ENCODE measurements at regions not wholly inside any gene's neighbourhood (a gene's known extent, or its start where the extent isn't known, plus 50 kb on each side); places are given as distances from the start of the nearest gene placed in this dataset.
"Not testable (repeated sequence)": the region's sequence is repeated elsewhere in the genome, so short reads cannot be mapped to it uniquely, and the experiment has no call there.

DNA sequence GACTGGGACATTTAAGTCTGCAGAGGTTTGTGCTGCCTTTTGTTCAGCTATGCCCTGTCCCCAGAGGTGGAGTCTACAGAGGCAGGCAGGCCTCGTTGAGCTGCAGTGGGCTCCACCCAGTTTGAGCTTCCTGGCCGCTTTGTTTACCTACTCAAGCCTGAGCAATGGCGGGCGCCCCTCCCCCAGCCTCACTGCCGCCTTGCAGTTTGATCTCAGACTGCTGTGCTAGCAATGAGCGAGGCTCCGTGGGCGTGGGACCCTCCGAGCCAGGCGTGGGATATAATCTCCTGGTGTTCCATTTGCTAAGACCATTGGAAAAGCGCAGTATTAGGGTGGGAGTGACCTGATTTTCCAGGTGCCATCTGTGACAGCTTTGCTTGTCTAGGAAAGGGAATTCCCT lies 296.7 kb downstream of the KLF13 start:
- H3K4me1 ChIP-seq (ENCODE audit: control insufficient read depth in 1 of 2, extremely low read depth in 1 of 2, insufficient read depth in 2 of 2, low read length in 2 of 2); H3K9me3 Mint-ChIP-seq; H3K36me3 ChIP-seq (ENCODE audit: control insufficient read depth in 2 of 2, extremely low read depth in 1 of 2, insufficient read depth in 1 of 2, low read length in 1 of 2); H3K27ac ChIP-seq (ENCODE audit: low read length); H3K4me1 Mint-ChIP-seq; H3K36me3 Mint-ChIP-seq; ATAC-seq (replicated peaks in 1 of 4); POLR2A ChIA-PET; CTCF ChIA-PET; H3K27me3 ChIP-seq (replicated peaks in 1 of 2; ENCODE audit: control insufficient read depth in 2 of 2, extremely low read depth in 1 of 2, insufficient read depth in 2 of 2, low read length in 1 of 2); H3K4me3 ChIP-seq (ENCODE audit: control insufficient read depth in 1 of 2, extremely low read depth in 1 of 2, low read length in 1 of 2); H3K4me3 Mint-ChIP-seq; H3K27ac Mint-ChIP-seq; DNase-seq; H3K9me3 ChIP-seq: not testable (repeated sequence)
- 64% methylated on average over 7 of the region's 11 CpGs for WGBS (ENCODE audit: insufficient coverage)
- H3K27me3 Mint-ChIP-seq, result peaks cover 8 to 10% of the 10 kb centered on the region in 2 donors

DNA sequence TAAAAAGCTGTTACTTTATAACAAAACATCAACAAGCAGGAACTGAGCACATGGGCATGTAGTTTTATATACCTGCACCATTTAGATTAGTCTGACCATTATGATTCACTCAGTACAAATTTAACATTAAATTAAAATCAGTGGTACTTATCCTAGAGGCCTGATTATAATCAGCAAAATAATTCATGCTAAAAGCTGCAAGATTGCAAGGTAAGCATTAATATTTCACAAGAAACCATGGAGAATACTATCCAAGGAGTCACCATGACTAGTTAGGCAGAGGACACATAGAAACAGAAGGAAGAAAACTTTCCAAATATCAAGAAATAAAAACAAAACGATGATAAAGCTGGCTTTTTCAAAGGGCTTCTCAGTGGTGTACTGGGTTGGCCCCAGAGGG lies 297.5 kb downstream of the KLF13 start:
- H3K36me3 Mint-ChIP-seq; H3K36me3 ChIP-seq (ENCODE audit: control insufficient read depth in 2 of 2, extremely low read depth in 1 of 2, insufficient read depth in 1 of 2, low read length in 1 of 2); CTCF ChIA-PET; H3K9me3 Mint-ChIP-seq; DNase-seq; H3K4me1 Mint-ChIP-seq; H3K27ac Mint-ChIP-seq; ATAC-seq (replicated peaks in 1 of 4); H3K27ac ChIP-seq (ENCODE audit: low read length); H3K27me3 ChIP-seq (replicated peaks in 1 of 2; ENCODE audit: control insufficient read depth in 2 of 2, extremely low read depth in 1 of 2, insufficient read depth in 2 of 2, low read length in 1 of 2); H3K4me1 ChIP-seq (ENCODE audit: control insufficient read depth in 1 of 2, extremely low read depth in 1 of 2, insufficient read depth in 2 of 2, low read length in 2 of 2); H3K4me3 Mint-ChIP-seq; POLR2A ChIA-PET; H3K9me3 ChIP-seq; H3K4me3 ChIP-seq (ENCODE audit: control insufficient read depth in 1 of 2, extremely low read depth in 1 of 2, low read length in 1 of 2): not testable (repeated sequence)
- no CpG with 5 or more reads among the region's 1 CpG for WGBS (ENCODE audit: insufficient coverage)
- peaks cover 8 to 10% of the 10 kb centered on the region in 2 donors for H3K27me3 Mint-ChIP-seq

DNA sequence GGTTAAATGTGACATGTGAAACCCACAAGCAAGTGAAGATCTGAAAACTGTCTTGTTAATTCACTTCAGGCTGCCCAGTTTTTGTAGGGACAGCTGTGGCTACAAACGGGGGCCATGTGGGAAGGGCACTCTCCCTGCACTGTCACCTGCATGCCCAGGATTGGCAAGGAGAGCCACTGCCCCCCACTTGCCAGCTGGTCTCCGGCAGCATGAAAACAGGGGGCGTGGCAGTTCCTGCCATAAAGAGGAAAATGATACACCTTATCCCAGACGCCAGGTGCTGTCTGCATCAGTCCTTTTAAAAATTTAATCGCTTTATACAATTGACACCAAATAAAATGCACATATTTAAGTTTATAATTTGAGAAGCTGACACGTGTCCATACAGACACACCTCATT lies 309.1 kb downstream of the KLF13 start:
- H3K27ac Mint-ChIP-seq; H3K27ac ChIP-seq (ENCODE audit: low read length); POLR2A ChIA-PET; H3K9me3 ChIP-seq; ATAC-seq (replicated peaks in 1 of 4); H3K4me3 Mint-ChIP-seq; H3K4me1 ChIP-seq (ENCODE audit: control insufficient read depth in 1 of 2, extremely low read depth in 1 of 2, insufficient read depth in 2 of 2, low read length in 2 of 2); H3K36me3 Mint-ChIP-seq; H3K9me3 Mint-ChIP-seq; DNase-seq; H3K36me3 ChIP-seq (ENCODE audit: control insufficient read depth in 2 of 2, extremely low read depth in 1 of 2, insufficient read depth in 1 of 2, low read length in 1 of 2); H3K4me3 ChIP-seq (ENCODE audit: control insufficient read depth in 1 of 2, extremely low read depth in 1 of 2, low read length in 1 of 2): not testable (repeated sequence)
- Mint-ChIP-seq H3K27me3 (peaks cover 19 to 36% of the 10 kb centered on the region in 2 donors), H3K4me1 (peaks cover 7 to 13% (median 12%) of the 10 kb centered on the region in 3 donors)
- WGBS (ENCODE audit: insufficient coverage), result 50% methylated on average over 1 of the region's 6 CpGs
- CTCF ChIA-PET, result interaction anchor here in 1 of 2 donors (0.6 kb wide), 1 partner anchor 90 kb away, joined by 3 read pairs; no protein-coding TSS in a partner anchor
- H3K27me3 ChIP-seq (replicated peaks in 1 of 2; ENCODE audit: control insufficient read depth in 2 of 2, extremely low read depth in 1 of 2, insufficient read depth in 2 of 2, low read length in 1 of 2), result peaks cover 0 to 13% of the 10 kb centered on the region in 2 experiments

DNA sequence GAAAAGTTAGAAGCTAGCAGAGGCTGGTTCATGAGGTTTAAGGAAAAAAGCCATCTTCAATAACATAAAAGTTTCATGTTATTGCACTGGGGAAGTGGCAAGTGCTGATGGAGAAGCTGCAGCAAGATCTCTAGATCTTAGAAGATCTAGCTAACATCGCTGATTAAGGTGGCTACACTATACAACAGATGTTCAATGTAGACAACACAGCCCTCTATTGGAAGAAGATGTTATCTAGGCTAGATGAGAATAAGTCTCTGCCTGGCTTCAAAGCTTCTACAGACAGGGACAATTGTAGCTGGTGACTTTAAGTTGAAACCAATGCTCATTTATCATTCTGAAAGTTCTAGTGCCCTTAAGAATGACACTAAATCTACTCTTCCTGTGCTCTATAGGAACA lies 310.3 kb downstream of the KLF13 start:
- H3K36me3 Mint-ChIP-seq; H3K4me3 ChIP-seq (ENCODE audit: control insufficient read depth in 1 of 2, extremely low read depth in 1 of 2, low read length in 1 of 2); H3K36me3 ChIP-seq (ENCODE audit: control insufficient read depth in 2 of 2, extremely low read depth in 1 of 2, insufficient read depth in 1 of 2, low read length in 1 of 2); DNase-seq; H3K4me1 ChIP-seq (ENCODE audit: control insufficient read depth in 1 of 2, extremely low read depth in 1 of 2, insufficient read depth in 2 of 2, low read length in 2 of 2); H3K9me3 ChIP-seq; H3K27ac ChIP-seq (ENCODE audit: low read length); CTCF ChIA-PET; H3K9me3 Mint-ChIP-seq; POLR2A ChIA-PET: not testable (repeated sequence)
- H3K4me1 Mint-ChIP-seq, result peaks cover 7 to 13% (median 12%) of the 10 kb centered on the region in 3 donors
- H3K4me3 Mint-ChIP-seq, result peak overlapping the region; percentile 28 to 43 (median 41)
- WGBS (ENCODE audit: insufficient coverage), result no CpG with 5 or more reads among the region's 1 CpG
- peaks cover 19 to 32% of the 10 kb centered on the region in 2 donors for H3K27me3 Mint-ChIP-seq
- H3K27me3 ChIP-seq (replicated peaks in 1 of 2; ENCODE audit: control insufficient read depth in 2 of 2, extremely low read depth in 1 of 2, insufficient read depth in 2 of 2, low read length in 1 of 2), result peaks cover 0 to 13% of the 10 kb centered on the region in 2 experiments
- H3K27ac Mint-ChIP-seq, result peak overlapping the region; percentile 39 to 79
- ATAC-seq (replicated peaks in 1 of 4), result peak; percentile 32 to 63 (median 48)

DNA sequence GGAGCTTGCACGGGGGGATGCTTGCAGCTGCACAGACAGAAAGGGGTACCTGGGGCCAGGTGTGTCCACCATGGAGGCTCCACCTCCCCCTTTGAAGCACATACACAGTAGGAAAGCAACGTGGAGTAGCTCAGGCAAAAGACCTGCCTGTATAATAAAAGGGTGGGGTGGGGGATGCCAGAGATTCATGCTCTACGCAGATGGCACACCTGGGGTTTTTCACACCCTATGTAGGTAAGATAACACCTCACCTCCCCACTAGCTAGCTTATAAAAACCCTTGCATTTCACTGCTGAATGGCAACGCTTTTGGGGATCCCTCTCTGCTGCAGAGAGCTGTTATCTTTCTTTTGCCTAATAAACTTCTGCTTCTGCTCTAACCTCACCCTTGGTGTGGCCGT lies 317.3 kb downstream of the KLF13 start:
- CTCF ChIA-PET; POLR2A ChIA-PET; H3K36me3 Mint-ChIP-seq; ATAC-seq (replicated peaks in 1 of 4); H3K9me3 ChIP-seq; H3K9me3 Mint-ChIP-seq; H3K27ac ChIP-seq (ENCODE audit: low read length); H3K4me3 Mint-ChIP-seq; H3K4me1 Mint-ChIP-seq; H3K27me3 ChIP-seq (replicated peaks in 1 of 2; ENCODE audit: control insufficient read depth in 2 of 2, extremely low read depth in 1 of 2, insufficient read depth in 2 of 2, low read length in 1 of 2); H3K36me3 ChIP-seq (ENCODE audit: control insufficient read depth in 2 of 2, extremely low read depth in 1 of 2, insufficient read depth in 1 of 2, low read length in 1 of 2); H3K4me1 ChIP-seq (ENCODE audit: control insufficient read depth in 1 of 2, extremely low read depth in 1 of 2, insufficient read depth in 2 of 2, low read length in 2 of 2); DNase-seq; H3K4me3 ChIP-seq (ENCODE audit: control insufficient read depth in 1 of 2, extremely low read depth in 1 of 2, low read length in 1 of 2); H3K27ac Mint-ChIP-seq: not testable (repeated sequence)
- no CpG with 5 or more reads among the region's 5 CpGs for WGBS (ENCODE audit: insufficient coverage)
- peaks cover 22 to 26% of the 10 kb centered on the region in 2 donors for H3K27me3 Mint-ChIP-seq

DNA sequence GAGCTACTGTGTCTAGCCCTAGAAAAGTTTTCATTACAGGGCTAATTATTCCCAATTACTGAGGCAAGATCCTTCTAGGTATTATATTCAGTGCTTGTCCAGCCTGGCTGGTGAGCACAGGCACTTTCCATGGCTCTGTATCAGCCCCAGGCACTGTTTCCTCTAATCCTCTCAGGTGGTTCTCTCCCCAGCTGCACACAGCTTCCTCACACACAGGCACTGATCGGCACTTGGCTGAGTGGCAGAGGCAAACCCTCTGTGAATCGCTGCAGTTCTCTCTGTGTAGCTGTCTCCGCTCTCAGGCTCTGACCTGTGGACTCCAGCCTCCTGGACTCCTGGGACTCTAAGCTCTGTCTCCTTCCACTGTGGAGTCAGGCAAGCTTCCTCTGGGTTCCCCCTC lies 318.1 kb downstream of the KLF13 start:
- H3K4me3 ChIP-seq (ENCODE audit: control insufficient read depth in 1 of 2, extremely low read depth in 1 of 2, low read length in 1 of 2); DNase-seq; H3K9me3 ChIP-seq; H3K9me3 Mint-ChIP-seq; H3K27ac ChIP-seq (ENCODE audit: low read length); POLR2A ChIA-PET; H3K4me3 Mint-ChIP-seq; H3K27ac Mint-ChIP-seq; H3K36me3 Mint-ChIP-seq; H3K36me3 ChIP-seq (ENCODE audit: control insufficient read depth in 2 of 2, extremely low read depth in 1 of 2, insufficient read depth in 1 of 2, low read length in 1 of 2); CTCF ChIA-PET; H3K27me3 ChIP-seq (replicated peaks in 1 of 2; ENCODE audit: control insufficient read depth in 2 of 2, extremely low read depth in 1 of 2, insufficient read depth in 2 of 2, low read length in 1 of 2); H3K4me1 ChIP-seq (ENCODE audit: control insufficient read depth in 1 of 2, extremely low read depth in 1 of 2, insufficient read depth in 2 of 2, low read length in 2 of 2); H3K4me1 Mint-ChIP-seq; ATAC-seq (replicated peaks in 1 of 4): not testable (repeated sequence)
- whole genome bisulfite sequencing (ENCODE audit: insufficient coverage), result 52% methylated on average over 3 of the region's 3 CpGs
- H3K27me3 Mint-ChIP-seq, result peaks cover 22 to 31% of the 10 kb centered on the region in 2 donors

DNA sequence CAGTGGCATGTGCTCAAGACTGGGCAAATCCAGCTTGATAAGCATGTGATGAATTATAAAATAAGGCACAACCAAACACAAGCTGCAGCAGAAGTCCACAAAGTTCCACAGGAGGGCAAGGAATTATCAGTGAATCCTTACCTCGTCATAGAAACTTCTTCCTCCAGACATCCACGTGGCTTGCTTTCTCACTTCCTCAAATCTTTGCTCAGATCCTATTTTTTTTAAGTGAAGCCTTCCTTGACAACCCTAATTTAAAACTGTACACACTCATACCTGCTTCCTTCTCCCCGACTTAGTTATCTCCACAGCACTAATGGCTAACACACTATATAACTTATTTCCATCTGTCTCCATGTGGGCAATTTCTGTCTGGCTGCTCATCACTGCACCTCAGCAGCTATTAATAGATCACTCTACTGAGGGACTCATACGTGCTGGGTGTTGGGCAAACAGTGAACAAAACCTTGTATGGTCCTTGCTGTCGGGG lies 320.7 kb downstream of the KLF13 start:
- H3K4me1 Mint-ChIP-seq; H3K36me3 ChIP-seq (ENCODE audit: control insufficient read depth in 2 of 2, extremely low read depth in 1 of 2, insufficient read depth in 1 of 2, low read length in 1 of 2); H3K27ac ChIP-seq (ENCODE audit: low read length); H3K4me3 Mint-ChIP-seq; H3K27ac Mint-ChIP-seq; H3K4me1 ChIP-seq (ENCODE audit: control insufficient read depth in 1 of 2, extremely low read depth in 1 of 2, insufficient read depth in 2 of 2, low read length in 2 of 2); H3K27me3 ChIP-seq (replicated peaks in 1 of 2; ENCODE audit: control insufficient read depth in 2 of 2, extremely low read depth in 1 of 2, insufficient read depth in 2 of 2, low read length in 1 of 2); DNase-seq; H3K4me3 ChIP-seq (ENCODE audit: control insufficient read depth in 1 of 2, extremely low read depth in 1 of 2, low read length in 1 of 2); H3K9me3 Mint-ChIP-seq; CTCF ChIA-PET; ATAC-seq (replicated peaks in 1 of 4); POLR2A ChIA-PET; H3K9me3 ChIP-seq; H3K36me3 Mint-ChIP-seq: not testable (repeated sequence)
- peaks cover 22 to 31% of the 10 kb centered on the region in 2 donors for H3K27me3 Mint-ChIP-seq
- WGBS (ENCODE audit: insufficient coverage), result 25% methylated on average over 2 of the region's 5 CpGs
